DOHH2 (cell line): ENCODE measurements at regions not wholly inside any gene's neighbourhood (a gene's known extent, or its start where the extent isn't known, plus 50 kb on each side); places are given as distances from the start of the nearest gene placed in this dataset.

Experiments used
- CTCF ChIP-seq: fragments of 200-600 bp; sonication (generic); IDR thresholded peaks from one replicate; pipeline ENCODE4 v1.5.1; 2014; ENCODE audit warnings: antibody characterized with exemption, mild to moderate bottlenecking, low read depth, low read length; ENCODE audit not compliant: poor library complexity, severe bottlenecking
- EZH2phosphoT487 ChIP-seq: fragments of 200-600 bp; sonication (generic); IDR thresholded peaks from 2 replicates; pipeline ENCODE4 v1.6.1; 2017; ENCODE audit warnings: borderline replicate concordance, mild to moderate bottlenecking, antibody characterized with exemption, low read length, moderate library complexity, mixed read lengths

DNA sequence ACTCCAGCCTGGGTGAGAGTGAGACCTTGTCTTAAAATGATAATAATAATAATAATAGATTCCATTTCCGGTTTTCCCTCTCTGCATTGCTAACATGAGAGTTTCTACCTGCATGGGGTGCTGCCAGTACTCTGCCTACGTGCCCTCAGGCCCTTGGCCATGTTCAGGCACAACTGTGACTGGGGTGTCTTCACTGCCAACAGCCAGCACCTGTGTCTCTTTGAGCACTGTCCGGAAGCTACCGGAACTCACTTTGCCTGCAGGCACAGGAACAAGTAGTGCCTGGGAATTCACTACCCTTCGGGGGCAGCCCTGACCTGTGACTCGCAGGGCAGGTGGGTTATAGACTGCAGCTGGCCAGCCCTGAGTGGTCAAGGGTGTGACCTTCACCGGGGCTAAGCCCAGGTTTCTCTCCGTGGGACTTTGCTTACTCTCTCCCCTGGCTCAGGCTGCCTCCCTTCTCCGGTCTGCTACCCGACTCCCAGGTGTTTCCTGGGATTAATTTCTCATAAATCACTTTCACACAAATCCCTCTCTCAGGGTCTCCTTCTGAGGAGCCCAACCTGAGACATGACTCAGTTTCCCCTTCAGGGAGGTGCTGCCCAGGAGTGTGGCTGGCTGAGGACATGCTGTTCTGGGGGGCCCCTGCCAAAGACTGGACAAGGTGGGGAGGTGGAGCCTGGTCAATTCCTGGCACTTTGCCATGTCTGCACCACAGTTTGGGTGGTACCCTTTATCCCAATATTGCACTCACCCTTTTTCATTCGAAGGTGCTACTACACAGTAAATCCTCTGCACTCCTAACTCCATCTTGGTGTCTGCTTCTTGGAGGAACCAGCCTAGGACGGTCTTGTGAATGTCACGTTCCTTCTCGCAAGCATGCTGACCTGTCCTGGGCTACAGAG, 79.5 kb upstream of the RALGAPA2 start:
- TF ChIP-seq CTCF (no peak), EZH2phosphoT487 (no peak)
